Stomach (tissue), 8 donors: ENCODE measurements at regions not wholly inside any gene's neighbourhood (a gene's known extent, or its start where the extent isn't known, plus 50 kb on each side); places are given as distances from the start of the nearest gene placed in this dataset.

Experiments used
- DNase-seq, 2 donors: peaks; one replicate each; pipeline versions ENCODE4 v3.0.0 to v3.0.0-alpha.2; 2013 to 2019
- H3K27ac ChIP-seq, 5 donors: fragments of 200-600 bp in 4 of 5; sonication (generic) in 4 of 5; one replicate each; pipeline ENCODE4 v1.5.1; 2013 to 2019; ENCODE audit warnings: mild to moderate bottlenecking in 1 of 5, moderate library complexity in 1 of 5
- H3K27me3 ChIP-seq, 3 donors: fragments of 200-600 bp; sonication (generic); one replicate each; pipeline ENCODE4 v1.5.1; 2017 to 2019; ENCODE audit warnings: mixed run types in 1 of 3
- H3K36me3 ChIP-seq, 4 donors: fragments of 200-600 bp; sonication (generic); 1 replicate in 3 of 4; 2 replicates in 1 of 4; pipeline ENCODE4 v1.5.1; 2016 to 2019
- H3K4me1 ChIP-seq, 4 donors: fragments of 200-600 bp; sonication (generic); one replicate each; pipeline ENCODE4 v1.5.1; 2016 to 2019
- H3K4me3 ChIP-seq, 4 donors: fragments of 200-600 bp; sonication (generic) in 3 of 4; one replicate each; pipeline ENCODE4 v1.5.1; 2016 to 2019; ENCODE audit warnings: mild to moderate bottlenecking in 1 of 4
- H3K9me3 ChIP-seq, 4 donors: fragments of 200-600 bp; sonication (generic); one replicate each; pipeline ENCODE4 v1.5.1; 2016 to 2019
- EP300 ChIP-seq: sonication (generic); formaldehyde crosslinking; IDR thresholded peaks from one replicate; pipeline ENCODE4 v1.6.1; 2017; ENCODE audit warnings: antibody characterized with exemption
- POLR2A ChIP-seq, 4 donors: fragments of 450-650 bp; IDR thresholded peaks; one replicate each; pipeline ENCODE4 v1.6.1; 2016; ENCODE audit warnings: antibody characterized with exemption in 4 of 4, control low read depth in 2 of 4, mild to moderate bottlenecking in 1 of 4, moderate library complexity in 1 of 4
- POLR2AphosphoS5 ChIP-seq, 3 donors: sonication (generic); formaldehyde crosslinking; IDR thresholded peaks; one replicate each; pipeline ENCODE4 v1.6.1; 2016; ENCODE audit warnings: antibody characterized with exemption in 3 of 3
- WGBS, 5 donors: extraction: QIAGEN DNeasy Blood & Tissue Kit in 3 of 5; methylation state at CpG; one replicate each; pipeline versions ENCODE4 v1.1.5 to v1.1.7; 2013 to 2018; 5-methylcytosine and 5-hydroxymethylcytosine counted together
- intact Hi-C: fragments of 100-400 bp; cut with DNase I; formaldehyde crosslinking; loops from one replicate; pipeline ENCODE4 v1.15.1; 2023; ENCODE audit warnings: low total_unique reads
- TF ChIP-seq, protein P1 (sequence below), 7 experiments: fragments of 450-650 bp in 4 of 7; fragments of 200-600 bp in 3 of 7; sonication (generic) in 3 of 7; IDR thresholded peaks; one replicate each; pipeline ENCODE4 v1.5.1; 2016 to 2019; ENCODE audit warnings: antibody characterized with exemption in 7 of 7, control low read depth in 2 of 7, mild to moderate bottlenecking in 1 of 7
- donor health status: healthy with polysubstance abuse.
- donor health status: Bipolar disorder and iron deficiency.
- donor health status: healthy.

DNA sequence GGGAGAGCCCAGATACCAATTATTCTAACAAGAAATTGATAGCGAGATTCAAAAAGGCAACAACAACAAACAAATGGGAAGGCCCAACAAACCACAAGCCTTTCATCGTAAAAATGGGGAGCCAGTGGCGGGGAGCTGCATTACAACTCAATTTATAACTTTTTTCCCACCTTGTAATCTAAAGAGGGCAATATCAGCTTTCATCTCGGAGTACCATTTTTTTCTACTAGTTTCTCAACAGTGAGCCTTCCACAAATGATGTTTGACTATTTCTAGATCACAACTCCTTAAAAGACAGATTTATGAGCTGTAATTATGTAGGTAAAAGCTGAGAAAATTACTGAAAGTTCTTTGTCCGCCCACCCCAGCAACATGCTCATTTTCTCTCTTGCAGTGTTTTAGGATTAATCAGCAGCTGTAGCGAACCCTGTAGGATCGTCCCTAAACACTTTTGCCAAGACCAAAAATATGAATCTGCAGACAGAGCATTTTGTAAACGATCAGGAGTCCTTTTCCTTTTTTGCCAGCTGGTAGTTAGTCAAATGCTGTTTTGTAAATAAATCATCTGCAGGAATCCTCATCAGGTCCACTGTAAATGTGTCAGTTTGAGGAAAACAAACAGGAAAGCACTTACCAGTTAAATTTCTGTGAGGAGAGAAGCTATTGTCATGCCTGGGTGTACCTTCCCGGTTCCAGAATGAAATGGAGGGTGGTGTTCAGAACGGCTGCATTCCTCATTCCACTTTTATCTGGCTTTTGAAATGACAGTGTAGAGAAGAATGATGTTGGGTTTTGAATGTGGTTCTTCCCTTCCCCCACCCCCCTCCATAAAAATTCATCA lies 53.2 kb downstream of the EEF1B2 start:
- Histone ChIP-seq H3K27me3 (peaks cover 0 to 20% (median 0%) of the 10 kb centered on the region in 3 donors), H3K27ac (no peak overlapping the region), H3K4me3 (no peak overlapping the region), H3K9me3 (no peaks in the 10 kb centered on the region), H3K4me1 (peaks cover 0 to 11% (median 5%) of the 10 kb centered on the region in 4 donors), H3K36me3 (no peaks in the 10 kb centered on the region)
- intact Hi-C loops: no loop called here
- 31 to 37% (median 35%) methylated on average over 10 of the region's 10 CpGs for WGBS, 5 donors
- DNase-seq: peak in 1 of 2 donors; percentile 6
- no peak for TF ChIP-seq EP300
- TF ChIP-seq, protein P1, sequence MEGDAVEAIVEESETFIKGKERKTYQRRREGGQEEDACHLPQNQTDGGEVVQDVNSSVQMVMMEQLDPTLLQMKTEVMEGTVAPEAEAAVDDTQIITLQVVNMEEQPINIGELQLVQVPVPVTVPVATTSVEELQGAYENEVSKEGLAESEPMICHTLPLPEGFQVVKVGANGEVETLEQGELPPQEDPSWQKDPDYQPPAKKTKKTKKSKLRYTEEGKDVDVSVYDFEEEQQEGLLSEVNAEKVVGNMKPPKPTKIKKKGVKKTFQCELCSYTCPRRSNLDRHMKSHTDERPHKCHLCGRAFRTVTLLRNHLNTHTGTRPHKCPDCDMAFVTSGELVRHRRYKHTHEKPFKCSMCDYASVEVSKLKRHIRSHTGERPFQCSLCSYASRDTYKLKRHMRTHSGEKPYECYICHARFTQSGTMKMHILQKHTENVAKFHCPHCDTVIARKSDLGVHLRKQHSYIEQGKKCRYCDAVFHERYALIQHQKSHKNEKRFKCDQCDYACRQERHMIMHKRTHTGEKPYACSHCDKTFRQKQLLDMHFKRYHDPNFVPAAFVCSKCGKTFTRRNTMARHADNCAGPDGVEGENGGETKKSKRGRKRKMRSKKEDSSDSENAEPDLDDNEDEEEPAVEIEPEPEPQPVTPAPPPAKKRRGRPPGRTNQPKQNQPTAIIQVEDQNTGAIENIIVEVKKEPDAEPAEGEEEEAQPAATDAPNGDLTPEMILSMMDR (IDR thresholded peaks at IDR 0.05): no peak
- TF ChIP-seq POLR2A (IDR thresholded peaks at IDR 0.05): no peak
- no peak for TF ChIP-seq POLR2AphosphoS5 (IDR thresholded peaks at IDR 0.05)

DNA sequence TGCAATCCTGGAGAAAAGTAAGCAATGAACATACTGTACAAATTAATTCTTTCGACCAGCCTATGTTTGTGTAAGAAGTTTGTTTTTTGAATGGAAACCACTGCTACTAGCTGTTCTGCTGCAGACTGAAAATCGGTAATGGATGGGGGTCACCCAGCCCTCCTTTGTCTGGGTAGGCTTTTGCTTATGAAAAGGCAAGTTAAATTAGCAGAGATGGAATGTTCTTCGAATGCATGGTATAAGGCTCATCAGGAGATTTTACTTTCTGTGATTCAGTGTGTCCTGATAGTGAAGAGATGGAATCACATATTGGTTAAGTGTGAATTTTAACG lies 53.8 kb downstream of the EEF1B2 start:
- Histone ChIP-seq H3K4me3 (no peak overlapping the region), H3K27me3 (peaks cover 0 to 26% (median 0%) of the 10 kb centered on the region in 3 donors), H3K27ac (no peak overlapping the region), H3K4me1 (peaks cover 0 to 11% (median 5%) of the 10 kb centered on the region in 4 donors), H3K36me3 (no peaks in the 10 kb centered on the region), H3K9me3 (no peaks in the 10 kb centered on the region)
- intact Hi-C loops: no loop called here
- TF ChIP-seq EP300 (no peak), POLR2AphosphoS5 (IDR thresholded peaks at IDR 0.05) (no peak), POLR2A (IDR thresholded peaks at IDR 0.05) (no peak)
- TF ChIP-seq, protein P1 (IDR thresholded peaks at IDR 0.05): no peak
- no peak for DNase-seq
- WGBS, 5 donors: 17 to 25% (median 24%) methylated on average over 4 of the region's 4 CpGs

DNA sequence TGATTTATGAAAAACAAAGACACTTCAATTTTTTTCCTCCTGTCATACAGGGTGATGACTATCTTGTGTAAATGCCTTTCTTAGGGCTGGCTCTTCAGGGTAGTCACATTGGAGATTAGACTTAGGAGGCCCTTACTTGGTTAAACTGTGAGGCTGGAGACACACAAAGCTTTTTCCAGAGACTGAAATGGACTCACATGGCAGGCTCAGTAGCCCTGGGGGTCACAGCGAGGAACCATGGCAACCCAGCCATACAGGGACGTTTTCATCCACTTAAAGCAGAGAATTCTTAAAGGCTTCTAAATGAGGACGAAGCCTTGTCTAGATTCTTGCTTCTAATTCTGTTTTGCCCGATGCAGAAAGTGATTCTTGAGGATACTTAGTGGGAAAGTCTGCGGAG lies 57.3 kb upstream of the ZDBF2 start:
- intact Hi-C loops: no loop called here
- Histone ChIP-seq H3K9me3 (peaks cover 0 to 15% (median 10%) of the 10 kb centered on the region in 4 donors), H3K36me3 (no peaks in the 10 kb centered on the region), H3K27me3 (peaks cover 0 to 33% (median 0%) of the 10 kb centered on the region in 3 donors), H3K4me3 (no peak overlapping the region), H3K27ac (no peak overlapping the region), H3K4me1 (peaks cover 0 to 11% (median 5%) of the 10 kb centered on the region in 4 donors)
- TF ChIP-seq POLR2AphosphoS5 (IDR thresholded peaks at IDR 0.05): no peak
- TF ChIP-seq, protein P1 (IDR thresholded peaks at IDR 0.05): no peak
- no peak for TF ChIP-seq POLR2A (IDR thresholded peaks at IDR 0.05)
- TF ChIP-seq EP300: no peak
- WGBS, 5 donors: 50 to 58% (median 53%) methylated on average over 5 of the region's 5 CpGs
- DNase-seq: peak in 1 of 2 donors; percentile 6

DNA sequence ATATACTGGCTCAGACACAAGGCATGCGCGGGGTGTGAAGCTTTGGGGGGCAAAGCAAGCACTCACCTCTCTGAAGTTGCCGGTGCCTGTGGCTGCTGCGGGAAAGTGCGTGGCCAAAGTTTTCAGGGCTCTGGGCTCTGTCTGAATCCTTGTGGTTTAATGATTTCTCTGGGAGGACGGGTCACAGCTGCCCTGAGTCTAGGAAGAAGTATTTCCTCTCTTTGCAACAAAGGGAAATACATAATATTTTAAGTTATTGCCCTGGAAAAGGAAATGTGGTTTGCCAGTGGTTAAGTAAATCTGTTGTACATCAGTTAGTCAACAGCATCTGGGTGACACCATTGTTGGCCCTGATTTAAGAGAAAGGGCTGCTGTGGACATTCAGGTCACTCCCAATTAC lies 56.7 kb upstream of the ZDBF2 start:
- H3K27me3 ChIP-seq: peaks cover 0 to 33% (median 0%) of the 10 kb centered on the region in 3 donors
- H3K27ac ChIP-seq: no peak overlapping the region
- H3K9me3 ChIP-seq: peaks cover 0 to 15% (median 10%) of the 10 kb centered on the region in 4 donors
- H3K4me3 ChIP-seq: no peak overlapping the region
- DNase-seq: peak in 1 of 2 donors; percentile 5
- intact Hi-C loops: no loop called here
- H3K4me1 ChIP-seq: peaks cover 0 to 9% (median 4%) of the 10 kb centered on the region in 4 donors
- WGBS, 5 donors: 7 to 16% (median 14%) methylated on average over 6 of the region's 6 CpGs
- TF ChIP-seq POLR2AphosphoS5 (IDR thresholded peaks at IDR 0.05): no peak
- TF ChIP-seq EP300: no peak
- no peak for TF ChIP-seq POLR2A (IDR thresholded peaks at IDR 0.05)
- TF ChIP-seq, protein P1 (IDR thresholded peaks at IDR 0.05): no peak
- no peaks in the 10 kb centered on the region for H3K36me3 ChIP-seq
